ENCODE measurements at regions not wholly inside any gene's neighbourhood (a gene's known extent, or its start where the extent isn't known, plus 50 kb on each side); places are given as distances from the start of the nearest gene placed in this dataset.
"Not testable (repeated sequence)": the region's sequence is repeated elsewhere in the genome, so short reads cannot be mapped to it uniquely, and the experiment has no call there.

DNA sequence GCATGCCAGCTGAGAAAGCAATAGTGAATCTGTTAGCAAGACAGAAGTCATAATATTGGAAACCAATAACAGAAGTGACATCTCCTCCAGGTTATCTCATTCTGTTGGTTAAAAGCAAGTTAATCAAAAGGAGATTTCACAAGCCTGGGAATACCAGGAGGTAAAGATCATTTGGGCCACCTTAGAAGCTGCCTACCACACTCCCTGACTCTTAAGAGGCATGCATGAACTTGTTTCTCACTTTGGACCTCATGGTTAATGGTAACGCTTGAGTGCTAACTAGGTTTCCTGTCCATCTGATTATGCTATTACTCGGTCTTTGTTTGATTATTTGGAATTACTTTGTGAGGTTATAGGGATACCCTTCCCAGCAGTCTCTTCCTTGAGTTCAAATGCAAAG lies 650.8 kb upstream of the SGO1 start:
- no peak for DNase-seq (ENCODE audit: low read depth)

GRCh38 chr3:20832963-20833362 lies 647.0 kb upstream of the SGO1 start:
- DNase-seq (ENCODE audit: low read depth), result no peak

DNA sequence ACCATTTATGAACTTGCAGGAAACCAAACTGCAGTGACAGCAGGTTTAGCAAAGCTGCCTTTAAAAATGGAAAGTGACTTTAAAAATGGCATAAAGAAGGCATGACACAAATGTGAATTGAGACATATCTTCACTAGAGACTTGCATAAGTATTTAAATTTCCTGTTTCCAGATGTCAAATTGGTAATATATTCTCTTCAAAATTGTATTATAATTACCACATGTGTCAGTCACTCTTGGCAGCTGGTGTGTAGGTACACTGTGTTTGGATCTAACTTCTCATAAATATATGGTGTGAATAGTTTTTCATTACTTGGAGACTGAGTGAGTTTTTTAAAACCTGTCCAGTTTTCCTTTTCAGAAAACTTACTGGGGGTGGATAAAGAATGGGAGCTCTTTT lies 636.2 kb upstream of the SGO1 start:
- DNase-seq (ENCODE audit: low read depth), result no peak

GRCh38 chr3:20820872-20821271 lies 634.9 kb upstream of the SGO1 start:
- DNase-seq (ENCODE audit: low read depth), result not testable (repeated sequence)

DNA sequence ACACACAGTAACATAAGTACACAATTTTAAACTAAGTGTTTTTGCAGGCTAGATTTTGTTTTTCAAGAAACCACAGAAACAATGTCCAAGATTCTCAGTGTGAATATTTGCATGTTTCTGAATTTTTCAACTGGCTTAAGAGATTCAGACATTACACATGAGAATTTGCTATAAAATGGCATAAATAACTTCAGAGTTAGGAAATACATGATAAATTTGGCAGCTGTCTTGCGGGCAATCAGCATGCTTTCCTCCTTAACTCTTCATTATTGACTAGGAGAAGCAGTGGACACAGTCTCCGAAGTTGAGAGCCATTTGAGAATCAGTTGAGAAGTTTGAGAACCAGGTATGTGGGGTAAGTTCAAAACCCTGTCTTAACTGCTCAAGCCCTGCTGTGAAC lies 625.6 kb upstream of the SGO1 start:
- no peak for DNase-seq (ENCODE audit: low read depth)

GRCh38 chr3:20811006-20811405 lies 625.0 kb upstream of the SGO1 start:
- no peak for DNase-seq (ENCODE audit: low read depth)

DNA sequence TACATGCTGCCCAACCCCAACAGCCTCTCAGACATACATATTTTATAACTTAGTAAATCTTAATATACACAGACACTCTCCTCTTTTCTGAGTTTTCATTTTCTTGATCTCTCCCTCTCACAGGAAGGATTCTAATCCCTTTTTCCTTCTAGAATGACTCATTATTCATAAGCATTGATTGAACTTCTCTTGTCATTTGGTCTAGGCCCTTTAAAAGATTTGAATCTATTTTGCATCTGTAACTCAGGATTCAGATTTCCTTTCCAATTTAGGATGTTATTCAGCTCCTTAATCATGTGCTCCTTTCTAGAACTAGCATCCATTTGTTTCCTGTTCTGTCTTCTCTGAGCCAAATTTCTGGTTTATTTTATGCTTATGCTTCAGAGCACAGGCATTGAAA lies 624.5 kb upstream of the SGO1 start:
- no peak for DNase-seq (ENCODE audit: low read depth)

GRCh38 chr3:20809356-20809755 lies 623.4 kb upstream of the SGO1 start:
- DNase-seq (ENCODE audit: low read depth), result no peak

DNA sequence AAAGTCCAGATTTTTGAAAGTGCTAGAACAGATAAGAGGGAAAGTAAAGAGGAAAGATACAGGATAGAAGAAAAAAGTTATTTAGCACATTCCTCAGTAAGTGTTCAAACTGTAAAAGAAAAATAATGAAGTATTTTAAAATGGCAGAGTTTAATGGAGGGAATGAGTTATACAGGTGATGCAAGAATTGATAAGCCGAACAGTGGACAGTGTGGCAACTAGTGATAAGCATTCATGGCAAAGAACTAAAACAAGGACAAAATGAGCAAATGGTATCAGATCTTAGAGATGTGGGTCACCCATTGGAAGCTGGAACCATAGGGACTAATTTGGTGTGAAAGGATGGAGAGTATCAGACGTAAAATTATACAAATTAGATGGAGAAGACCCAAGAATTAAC lies 622.9 kb upstream of the SGO1 start:
- no peak for DNase-seq (ENCODE audit: low read depth)

DNA sequence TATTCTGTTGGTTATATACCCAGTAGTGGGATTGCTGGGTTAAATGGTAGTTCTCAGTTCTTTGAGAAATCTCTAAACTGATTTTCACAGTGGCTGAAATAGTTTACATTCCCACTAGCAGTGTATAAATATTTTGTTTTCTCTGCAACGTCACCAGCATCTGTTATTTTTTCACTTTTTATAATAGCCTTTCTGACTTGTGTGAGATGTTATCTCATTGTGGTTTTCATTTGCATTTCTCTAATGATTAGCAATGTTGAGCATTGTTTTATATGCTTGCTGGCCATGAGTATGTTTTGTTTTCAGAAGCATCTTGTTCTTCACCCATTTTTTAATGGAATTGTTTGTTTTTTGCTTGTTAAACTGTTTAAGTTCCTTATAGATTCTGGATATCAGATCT lies 612.7 kb upstream of the SGO1 start:
- DNase-seq (ENCODE audit: low read depth), result no peak

GRCh38 chr3:20787005-20787404 lies 601.0 kb upstream of the SGO1 start:
- no peak for DNase-seq (ENCODE audit: low read depth)

GRCh38 chr3:20776692-20777091 lies 590.7 kb upstream of the SGO1 start:
- no peak for DNase-seq (ENCODE audit: low read depth)

DNA sequence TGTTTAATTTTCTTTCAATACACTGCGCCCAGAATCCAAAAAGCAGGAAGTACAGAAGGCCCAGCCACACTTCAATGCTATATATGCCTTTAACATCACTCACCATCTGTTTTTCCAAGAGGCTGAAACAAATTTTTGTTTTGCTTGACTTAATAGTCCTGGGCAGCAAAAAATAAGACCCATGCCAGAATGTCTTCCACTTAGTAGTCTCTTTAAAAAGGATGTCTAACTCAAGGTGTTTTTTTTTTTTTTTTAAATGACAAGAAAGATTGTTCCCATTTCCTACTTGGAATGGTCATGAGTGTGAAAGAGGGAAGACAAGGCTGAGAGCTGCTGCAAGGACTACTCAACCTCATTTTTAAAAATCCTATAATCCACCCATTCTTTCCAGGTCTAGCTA lies 590.3 kb upstream of the SGO1 start:
- DNase-seq (ENCODE audit: low read depth), result no peak

- DNase-seq (ENCODE audit: low read depth), result no peak
These were observed 587.4 kb upstream of the SGO1 start for GRCh38 chr3:20773320-20773984.

- no peak for DNase-seq (ENCODE audit: low read depth)
These were observed 586.9 kb upstream of the SGO1 start for GRCh38 chr3:20772869-20773268.

DNA sequence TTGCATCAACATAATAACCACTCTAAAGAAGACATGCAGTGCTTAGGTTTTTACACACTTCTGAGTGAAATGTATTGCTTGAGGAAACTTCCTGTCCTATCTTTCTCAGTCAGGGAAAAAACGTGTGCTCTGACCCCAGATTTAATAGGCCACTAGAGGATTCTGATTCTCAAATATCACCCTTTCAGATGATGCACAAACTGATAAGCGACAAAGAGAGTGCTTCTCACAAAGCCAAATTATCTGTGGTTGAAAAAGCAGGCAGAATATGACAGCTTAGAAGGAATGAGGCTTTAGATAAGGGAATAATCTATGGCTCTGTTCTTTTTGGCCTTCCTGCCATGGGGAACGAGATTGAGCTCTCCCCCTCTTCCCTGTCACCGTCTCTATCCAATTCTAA lies 583.4 kb upstream of the SGO1 start:
- DNase-seq (ENCODE audit: low read depth), result no peak

- no peak for DNase-seq (ENCODE audit: low read depth)
These were observed 575.0 kb upstream of the SGO1 start for GRCh38 chr3:20760981-20761380.

DNA sequence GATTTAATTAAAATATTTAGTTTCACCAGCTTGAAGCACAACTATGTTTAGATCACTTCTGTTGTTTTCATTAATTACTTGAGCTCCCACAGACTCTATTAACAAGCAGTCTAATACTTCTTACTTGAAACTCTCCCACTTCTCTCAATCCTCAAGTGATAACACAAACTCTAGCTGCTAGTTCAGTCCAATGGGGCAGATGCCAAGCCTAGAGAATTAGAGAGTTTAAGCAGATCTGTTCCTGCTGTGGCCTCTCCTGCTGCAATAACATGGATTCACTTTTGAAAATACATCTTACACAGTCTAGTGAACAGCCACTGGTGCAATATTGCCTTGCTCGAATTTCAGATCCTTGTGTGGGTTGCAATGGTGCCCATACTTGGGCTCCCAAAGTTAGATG lies 566.4 kb upstream of the SGO1 start:
- no peak for DNase-seq (ENCODE audit: low read depth)

GRCh38 chr3:20751296-20751695 lies 565.3 kb upstream of the SGO1 start:
- DNase-seq (ENCODE audit: low read depth), result no peak

- no peak for DNase-seq (ENCODE audit: low read depth)
These were observed 561.7 kb upstream of the SGO1 start for GRCh38 chr3:20747741-20748140.

GRCh38 chr3:20743553-20744321 lies 557.7 kb upstream of the SGO1 start:
- DNase-seq (ENCODE audit: low read depth), result no peak

DNA sequence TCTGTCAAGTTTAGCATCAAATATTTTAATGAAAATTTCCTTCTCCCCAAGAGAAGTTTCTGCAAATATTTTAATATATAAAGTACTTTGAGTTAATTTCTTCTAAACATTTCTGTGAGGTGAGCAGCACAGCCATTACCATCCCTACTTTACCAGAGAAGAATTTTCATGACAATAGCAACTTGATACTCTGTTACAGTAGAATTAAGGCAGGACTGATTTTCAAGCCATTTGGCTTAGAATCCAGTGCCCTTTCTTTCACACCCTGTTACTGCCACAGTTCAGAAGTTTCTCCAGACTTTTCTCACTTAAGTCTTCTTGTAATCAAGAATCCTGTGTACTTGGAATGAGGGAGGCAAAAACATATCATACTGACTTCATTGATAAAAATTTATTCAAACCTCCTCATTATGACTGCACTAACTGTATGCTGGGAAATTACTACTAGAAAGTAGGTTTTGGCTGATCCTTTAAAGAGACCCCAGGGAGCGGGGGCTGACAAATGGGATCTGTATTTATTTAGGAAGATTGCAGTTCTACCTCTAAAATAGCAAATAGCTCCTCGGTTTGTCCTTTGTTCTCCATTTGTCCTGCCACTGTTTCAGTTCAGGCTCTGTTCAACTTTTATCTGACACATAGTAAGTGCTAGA lies 557.0 kb upstream of the SGO1 start:
- DNase-seq (ENCODE audit: low read depth), result no peak

DNA sequence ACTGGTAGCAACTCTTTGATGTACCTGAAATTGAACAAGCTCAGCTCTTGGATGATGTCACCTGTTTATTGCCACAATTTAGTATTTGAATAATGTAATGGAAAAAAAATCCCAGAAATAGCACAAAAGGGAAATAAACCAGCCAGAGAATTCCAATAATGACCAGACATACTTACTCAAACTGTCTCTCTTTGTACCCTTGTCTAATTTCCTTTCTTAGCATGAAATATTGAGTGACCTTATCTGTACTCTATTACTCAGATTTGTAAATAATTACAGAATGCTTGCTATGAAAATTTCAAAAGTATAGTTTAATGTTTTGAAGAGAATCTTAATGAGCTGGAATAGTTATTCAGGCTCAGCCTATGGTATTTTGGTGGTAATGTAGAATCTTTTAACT lies 555.4 kb upstream of the SGO1 start:
- DNase-seq (ENCODE audit: low read depth), result no peak

Measured in LHCN-M2 (cell line).